ENCODE measurements at regions not wholly inside any gene's neighbourhood (a gene's known extent, or its start where the extent isn't known, plus 50 kb on each side); places are given as distances from the start of the nearest gene placed in this dataset.
"Not testable (repeated sequence)": the region's sequence is repeated elsewhere in the genome, so short reads cannot be mapped to it uniquely, and the experiment has no call there.

DNA sequence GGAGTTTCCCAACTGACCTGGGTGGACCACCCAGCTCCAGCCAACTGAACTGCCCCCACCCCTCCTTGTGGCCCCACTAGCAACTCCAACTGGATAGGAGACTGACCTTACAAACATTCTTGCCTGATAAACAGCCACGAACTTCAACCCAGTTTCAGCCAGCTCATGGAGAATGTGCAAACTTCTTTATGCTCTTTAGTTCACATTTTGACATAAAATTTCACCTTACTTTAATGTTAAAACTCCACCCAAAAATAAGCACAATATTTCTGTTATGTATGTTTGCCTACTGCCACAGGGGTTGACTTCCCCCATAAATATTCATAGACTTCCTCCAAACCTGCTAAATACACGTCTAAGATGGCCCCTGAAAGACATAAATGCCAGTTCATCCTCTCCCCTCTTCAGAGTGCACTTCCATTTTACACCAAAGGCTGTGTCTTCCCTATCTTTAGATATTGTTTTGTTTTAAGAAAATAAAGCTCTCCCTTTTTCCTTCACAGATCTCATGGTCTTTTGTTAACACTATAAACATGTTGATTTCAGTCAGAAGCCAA lies 643.7 kb downstream of the EPM2A start:
- no peaks in the 10 kb centered on the region for H3K27me3 ChIP-seq
- no peak overlapping the region for H3K27ac ChIP-seq
- TF ChIP-seq POLR2AphosphoS5 (IDR thresholded peaks at IDR 0.05) (no peak), EP300 (IDR thresholded peaks at IDR 0.05) (no peak), POLR2A (IDR thresholded peaks at IDR 0.05) (no peak)
- TF ChIP-seq, protein P1, sequence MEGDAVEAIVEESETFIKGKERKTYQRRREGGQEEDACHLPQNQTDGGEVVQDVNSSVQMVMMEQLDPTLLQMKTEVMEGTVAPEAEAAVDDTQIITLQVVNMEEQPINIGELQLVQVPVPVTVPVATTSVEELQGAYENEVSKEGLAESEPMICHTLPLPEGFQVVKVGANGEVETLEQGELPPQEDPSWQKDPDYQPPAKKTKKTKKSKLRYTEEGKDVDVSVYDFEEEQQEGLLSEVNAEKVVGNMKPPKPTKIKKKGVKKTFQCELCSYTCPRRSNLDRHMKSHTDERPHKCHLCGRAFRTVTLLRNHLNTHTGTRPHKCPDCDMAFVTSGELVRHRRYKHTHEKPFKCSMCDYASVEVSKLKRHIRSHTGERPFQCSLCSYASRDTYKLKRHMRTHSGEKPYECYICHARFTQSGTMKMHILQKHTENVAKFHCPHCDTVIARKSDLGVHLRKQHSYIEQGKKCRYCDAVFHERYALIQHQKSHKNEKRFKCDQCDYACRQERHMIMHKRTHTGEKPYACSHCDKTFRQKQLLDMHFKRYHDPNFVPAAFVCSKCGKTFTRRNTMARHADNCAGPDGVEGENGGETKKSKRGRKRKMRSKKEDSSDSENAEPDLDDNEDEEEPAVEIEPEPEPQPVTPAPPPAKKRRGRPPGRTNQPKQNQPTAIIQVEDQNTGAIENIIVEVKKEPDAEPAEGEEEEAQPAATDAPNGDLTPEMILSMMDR (IDR thresholded peaks at IDR 0.05) = no peak
- H3K4me3 ChIP-seq = no peak overlapping the region
- no peaks in the 10 kb centered on the region for H3K9me3 ChIP-seq
- H3K36me3 ChIP-seq = no peaks in the 10 kb centered on the region
- no peaks in the 10 kb centered on the region for H3K4me1 ChIP-seq
- no peak for DNase-seq
- ATAC-seq (ENCODE audit: low FRiP score in 2 of 2) = no peak
- WGBS, 2 donors = 74 to 79% methylated on average over 2 of the region's 2 CpGs

DNA sequence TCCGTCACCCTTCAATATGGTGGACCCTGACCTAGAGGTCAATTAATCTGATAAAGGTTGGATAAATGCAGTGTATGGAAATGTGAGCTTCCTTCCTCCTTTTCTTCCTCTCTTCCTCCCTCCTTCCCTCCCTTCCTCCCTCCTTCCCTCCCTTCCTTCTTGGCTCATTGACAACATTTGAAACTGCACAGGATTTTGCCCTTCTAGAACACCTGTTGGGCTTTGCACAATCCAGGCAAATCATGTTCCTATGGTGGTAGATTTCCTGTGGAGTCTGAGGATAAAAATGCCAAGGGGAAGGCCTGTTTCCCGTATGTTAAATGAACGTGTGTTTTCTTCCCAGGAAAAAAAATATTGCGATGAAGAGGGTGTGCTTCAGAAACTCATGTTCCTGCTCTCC lies 642.8 kb downstream of the EPM2A start:
- TF ChIP-seq, protein P1 (IDR thresholded peaks at IDR 0.05) = no peak
- TF ChIP-seq POLR2A (IDR thresholded peaks at IDR 0.05) = no peak
- TF ChIP-seq POLR2AphosphoS5 (IDR thresholded peaks at IDR 0.05) = no peak
- no peak for TF ChIP-seq EP300 (IDR thresholded peaks at IDR 0.05)
- H3K36me3 ChIP-seq = no peaks in the 10 kb centered on the region
- H3K9me3 ChIP-seq = no peaks in the 10 kb centered on the region
- DNase-seq (no peak), ATAC-seq (ENCODE audit: low FRiP score in 2 of 2) (no peak)
- H3K27ac ChIP-seq = no peak overlapping the region
- 67 to 79% methylated on average over 4 of the region's 4 CpGs for WGBS, 2 donors
- H3K27me3 ChIP-seq = no peaks in the 10 kb centered on the region
- no peak overlapping the region for H3K4me3 ChIP-seq
- H3K4me1 ChIP-seq = no peaks in the 10 kb centered on the region

DNA sequence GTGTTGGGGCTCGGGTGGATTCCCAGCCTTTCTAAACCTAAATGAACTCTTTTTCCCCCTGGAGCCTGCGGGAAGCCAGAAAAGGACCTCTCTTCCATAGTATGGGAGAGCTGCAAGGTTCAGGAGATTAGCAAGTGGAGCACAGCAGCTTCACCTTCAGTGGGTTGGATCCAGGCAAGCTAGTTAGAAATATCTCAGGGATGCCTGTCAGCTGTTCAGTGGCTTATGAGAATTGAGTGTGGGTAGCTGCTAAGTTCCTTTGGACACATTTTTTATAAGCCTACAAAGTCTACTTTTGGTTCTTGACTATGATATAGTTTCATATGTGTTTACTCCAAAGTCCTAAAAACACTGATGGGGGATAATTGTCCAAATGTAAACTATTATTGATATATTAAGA lies 642.1 kb downstream of the EPM2A start:
- ATAC-seq (ENCODE audit: low FRiP score in 2 of 2) (no peak), DNase-seq (no peak)
- H3K4me3 ChIP-seq = no peak overlapping the region
- no peaks in the 10 kb centered on the region for H3K4me1 ChIP-seq
- H3K27ac ChIP-seq = no peak overlapping the region
- no peaks in the 10 kb centered on the region for H3K27me3 ChIP-seq
- peaks cover 3 to 5% (median 4%) of the 10 kb centered on the region in 4 donors for H3K9me3 ChIP-seq
- no peaks in the 10 kb centered on the region for H3K36me3 ChIP-seq
- TF ChIP-seq, protein P1 (IDR thresholded peaks at IDR 0.05) = no peak
- TF ChIP-seq POLR2AphosphoS5 (IDR thresholded peaks at IDR 0.05) (no peak), EP300 (IDR thresholded peaks at IDR 0.05) (no peak), POLR2A (IDR thresholded peaks at IDR 0.05) (no peak)
- 89 to 96% methylated on average over 2 of the region's 2 CpGs for WGBS, 2 donors

DNA sequence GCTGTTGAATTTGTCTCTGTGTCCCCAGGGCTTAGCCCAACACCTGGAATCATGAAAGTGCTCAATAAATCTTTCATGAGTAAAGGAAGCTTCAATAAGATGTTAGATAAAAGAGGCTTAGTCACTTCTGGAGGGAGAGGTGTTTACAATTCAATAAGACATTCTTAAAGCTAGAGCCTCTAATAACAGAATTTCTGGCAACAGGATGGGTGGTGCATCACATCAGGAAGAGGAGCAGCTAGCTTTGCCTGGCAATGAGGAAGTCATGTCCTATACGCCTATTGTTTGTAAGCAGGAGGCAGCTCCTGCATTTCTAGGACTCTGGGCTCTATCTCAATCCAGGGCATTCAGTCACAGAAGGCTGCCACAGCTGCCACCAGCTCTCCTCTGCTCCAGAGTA lies 638.5 kb downstream of the EPM2A start:
- peak in 1 of 2 donors; percentile 19 for TF ChIP-seq POLR2AphosphoS5 (IDR thresholded peaks at IDR 0.05)
- TF ChIP-seq, protein P1 (IDR thresholded peaks at IDR 0.05) = no peak
- H3K4me3 ChIP-seq = no peak overlapping the region
- ATAC-seq (ENCODE audit: low FRiP score in 2 of 2) (no peak), DNase-seq (no peak)
- peak overlapping the region in 1 of 4 donors; percentile 34 for H3K27ac ChIP-seq
- 73 to 80% methylated on average over 1 of the region's 1 CpG for WGBS, 2 donors
- no peaks in the 10 kb centered on the region for H3K4me1 ChIP-seq
- H3K36me3 ChIP-seq = no peaks in the 10 kb centered on the region
- H3K9me3 ChIP-seq = peaks cover 3 to 6% (median 5%) of the 10 kb centered on the region in 4 donors
- H3K27me3 ChIP-seq = no peaks in the 10 kb centered on the region

DNA sequence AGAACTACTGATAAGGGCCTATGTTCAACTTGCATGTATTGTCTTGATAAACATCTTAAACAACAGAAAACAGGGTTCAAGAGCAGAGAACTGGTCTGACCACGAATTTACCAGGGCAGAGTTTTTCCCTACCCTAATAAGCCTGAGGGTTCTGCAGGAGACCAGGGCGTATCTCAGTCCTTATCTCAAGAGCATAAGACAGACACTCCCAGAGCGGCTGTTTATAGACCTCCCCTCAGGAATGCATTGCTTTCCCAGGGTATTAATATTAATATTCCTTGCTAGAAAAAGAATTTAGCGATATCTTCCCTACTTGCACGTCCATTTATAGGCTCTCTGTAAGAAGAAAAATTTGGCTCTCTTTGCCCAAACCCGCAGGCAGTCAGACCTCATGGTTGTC lies 637.2 kb downstream of the EPM2A start:
- not testable (repeated sequence) for H3K27me3 ChIP-seq; DNase-seq; H3K9me3 ChIP-seq; H3K27ac ChIP-seq; H3K4me1 ChIP-seq; H3K4me3 ChIP-seq; H3K36me3 ChIP-seq; ATAC-seq (ENCODE audit: low FRiP score in 2 of 2)
- 80 to 87% methylated on average over 6 of the region's 6 CpGs for WGBS, 2 donors

Data from upper lobe of left lung (tissue), 6 donors.